Tibial nerve (tissue), 4 donors: ENCODE measurements at regions not wholly inside any gene's neighbourhood (a gene's known extent, or its start where the extent isn't known, plus 50 kb on each side); places are given as distances from the start of the nearest gene placed in this dataset.

Experiments
- DNase-seq, 2 donors: peaks; one replicate each; pipeline ENCODE4 v3.0.0-alpha.2; 2019; ENCODE audit warnings: low spot score in 2 of 2
- H3K27ac ChIP-seq, 4 donors: fragments of 200-600 bp; sonication (generic) in 3 of 4; one replicate each; pipeline ENCODE4 v1.5.1; 2017 to 2019; ENCODE audit warnings: mild to moderate bottlenecking in 1 of 4
- H3K27me3 ChIP-seq, 2 donors: fragments of 200-600 bp; sonication (generic) in 1 of 2; one replicate each; pipeline versions ENCODE4 v1.5.1 to v1.6.0; 2017 to 2019
- H3K36me3 ChIP-seq, 3 donors: fragments of 200-600 bp; sonication (generic); one replicate each; pipeline ENCODE4 v1.5.1; 2018 to 2019
- H3K4me1 ChIP-seq, 4 donors: fragments of 200-600 bp; sonication (generic) in 3 of 4; one replicate each; pipeline ENCODE4 v1.5.1; 2017 to 2019
- H3K4me3 ChIP-seq, 4 donors: fragments of 200-600 bp; sonication (generic) in 3 of 4; one replicate each; pipeline ENCODE4 v1.5.1; 2017 to 2019; ENCODE audit warnings: mild to moderate bottlenecking in 1 of 4, moderate library complexity in 1 of 4
- H3K9me3 ChIP-seq, 4 donors: fragments of 200-600 bp; sonication (generic) in 3 of 4; one replicate each; pipeline ENCODE4 v1.5.1; 2017 to 2019
- CTCF ChIP-seq, 5 experiments: fragments of 200-600 bp in 3 of 5; fragments of 450-650 bp in 2 of 5; sonication (generic) in 3 of 5; IDR thresholded peaks; one replicate each; pipeline ENCODE4 v1.5.1; 2016 to 2019; ENCODE audit warnings: antibody characterized with exemption in 5 of 5, mild to moderate bottlenecking in 3 of 5, moderate library complexity in 2 of 5
- EP300 ChIP-seq, 2 donors: sonication (generic); formaldehyde crosslinking; IDR thresholded peaks; one replicate each; pipeline ENCODE4 v1.6.1; 2017; ENCODE audit warnings: antibody characterized with exemption in 2 of 2, mild to moderate bottlenecking in 1 of 2
- POLR2A ChIP-seq, 2 donors: fragments of 450-650 bp; IDR thresholded peaks; one replicate each; pipeline ENCODE4 v1.6.1; 2017; ENCODE audit warnings: antibody characterized with exemption in 2 of 2, mild to moderate bottlenecking in 2 of 2, moderate library complexity in 2 of 2
- WGBS, 2 donors: methylation state at CpG; one replicate each; pipeline ENCODE4 v1.1.5; 2018; 5-methylcytosine and 5-hydroxymethylcytosine counted together

GRCh38 chr4:117957571-117957970, 76.7 kb upstream of the NDST3 start:
- no peaks in the 10 kb centered on the region for H3K4me1 ChIP-seq
- H3K27me3 ChIP-seq: no peaks in the 10 kb centered on the region
- no peak for DNase-seq
- no peaks in the 10 kb centered on the region for H3K36me3 ChIP-seq
- TF ChIP-seq POLR2A (IDR thresholded peaks at IDR 0.05) (no peak), EP300 (IDR thresholded peaks at IDR 0.05) (no peak), CTCF (IDR thresholded peaks at IDR 0.05) (no peak)
- no peak overlapping the region for H3K27ac ChIP-seq
- no peaks in the 10 kb centered on the region for H3K9me3 ChIP-seq
- no peak overlapping the region for H3K4me3 ChIP-seq

- no peaks in the 10 kb centered on the region for H3K4me1 ChIP-seq
- 33 to 38% methylated on average over 7 of the region's 7 CpGs for WGBS, 2 donors
- TF ChIP-seq POLR2A (IDR thresholded peaks at IDR 0.05) (no peak), CTCF (IDR thresholded peaks at IDR 0.05) (no peak), EP300 (IDR thresholded peaks at IDR 0.05) (no peak)
- no peak overlapping the region for H3K4me3 ChIP-seq
- no peaks in the 10 kb centered on the region for H3K27me3 ChIP-seq
- no peak overlapping the region for H3K27ac ChIP-seq
- H3K36me3 ChIP-seq: no peaks in the 10 kb centered on the region
- no peak for DNase-seq
- H3K9me3 ChIP-seq: no peaks in the 10 kb centered on the region
These were observed 68.7 kb upstream of the NDST3 start for GRCh38 chr4:117965622-117966021.

GRCh38 chr4:117968606-117969005, 65.7 kb upstream of the NDST3 start:
- H3K27me3 ChIP-seq: no peaks in the 10 kb centered on the region
- TF ChIP-seq POLR2A (IDR thresholded peaks at IDR 0.05): no peak
- TF ChIP-seq CTCF (IDR thresholded peaks at IDR 0.05): no peak
- TF ChIP-seq EP300 (IDR thresholded peaks at IDR 0.05): no peak
- no peak overlapping the region for H3K4me3 ChIP-seq
- no peak for DNase-seq
- H3K27ac ChIP-seq: no peak overlapping the region
- H3K36me3 ChIP-seq: no peaks in the 10 kb centered on the region
- no peaks in the 10 kb centered on the region for H3K9me3 ChIP-seq
- WGBS, 2 donors: 77 to 79% methylated on average over 2 of the region's 2 CpGs
- H3K4me1 ChIP-seq: no peaks in the 10 kb centered on the region

GRCh38 chr4:117971403-117971802, 62.9 kb upstream of the NDST3 start:
- no peaks in the 10 kb centered on the region for H3K4me1 ChIP-seq
- TF ChIP-seq POLR2A (IDR thresholded peaks at IDR 0.05) (no peak), EP300 (IDR thresholded peaks at IDR 0.05) (no peak), CTCF (IDR thresholded peaks at IDR 0.05) (no peak)
- no peaks in the 10 kb centered on the region for H3K36me3 ChIP-seq
- H3K9me3 ChIP-seq: no peaks in the 10 kb centered on the region
- H3K4me3 ChIP-seq: no peak overlapping the region
- no peaks in the 10 kb centered on the region for H3K27me3 ChIP-seq
- no peak overlapping the region for H3K27ac ChIP-seq
- no peak for DNase-seq
- WGBS, 2 donors: 22 to 25% methylated on average over 2 of the region's 2 CpGs

GRCh38 chr4:117983541-117984365, 50.5 kb upstream of the NDST3 start:
- no peak for DNase-seq
- Histone ChIP-seq H3K27me3 (no peaks in the 10 kb centered on the region), H3K9me3 (no peaks in the 10 kb centered on the region), H3K4me3 (no peak overlapping the region), H3K36me3 (no peaks in the 10 kb centered on the region), H3K4me1 (no peaks in the 10 kb centered on the region), H3K27ac (no peak overlapping the region)
- TF ChIP-seq CTCF (IDR thresholded peaks at IDR 0.05): no peak
- no peak for TF ChIP-seq POLR2A (IDR thresholded peaks at IDR 0.05)
- no peak for TF ChIP-seq EP300 (IDR thresholded peaks at IDR 0.05)
- 69% methylated on average over 5 of the region's 5 CpGs for WGBS, 2 donors
